NCI-H774 (cell line): ENCODE measurements at regions not wholly inside any gene's neighbourhood (a gene's known extent, or its start where the extent isn't known, plus 50 kb on each side); places are given as distances from the start of the nearest gene placed in this dataset.

Source experiments
- DNase-seq: peaks from one replicate; lab custom pipeline; 2025; lab: John Stamatoyannopoulos, UW

GRCh38 chr11:111148121-111148520, 97.4 kb upstream of the POU2AF2 start:
- no peak for DNase-seq

GRCh38 chr11:111137846-111138245, 107.7 kb upstream of the POU2AF2 start:
- no peak for DNase-seq

GRCh38 chr11:111135778-111136570, 109.6 kb upstream of the POU2AF2 start:
- no peak for DNase-seq

GRCh38 chr11:111135101-111135500, 110.4 kb upstream of the POU2AF2 start:
- DNase-seq = no peak

- DNase-seq = no peak
Observed at GRCh38 chr11:111128076-111128870, 117.3 kb upstream of the POU2AF2 start.

- no peak for DNase-seq
Observed at GRCh38 chr11:111124724-111125123, 120.8 kb upstream of the POU2AF2 start.

- no peak for DNase-seq
Observed at GRCh38 chr11:111123463-111124398, 121.8 kb upstream of the POU2AF2 start.

- DNase-seq = no peak
Observed at GRCh38 chr11:111120696-111121302, 124.7 kb upstream of the POU2AF2 start.

GRCh38 chr11:111120161-111120560, 125.4 kb upstream of the POU2AF2 start:
- no peak for DNase-seq

- no peak for DNase-seq
Observed at GRCh38 chr11:111119751-111120150, 125.8 kb upstream of the POU2AF2 start.

GRCh38 chr11:111115890-111116289, 129.6 kb upstream of the POU2AF2 start:
- no peak for DNase-seq

GRCh38 chr11:111114091-111114490, 131.4 kb upstream of the POU2AF2 start:
- no peak for DNase-seq

- no peak for DNase-seq
Observed at GRCh38 chr11:111112614-111113013, 132.9 kb upstream of the POU2AF2 start.

- no peak for DNase-seq
Observed at GRCh38 chr11:111107501-111107900, 138.0 kb upstream of the POU2AF2 start.

GRCh38 chr11:111106641-111107040, 138.9 kb upstream of the POU2AF2 start:
- DNase-seq = no peak

GRCh38 chr11:111105566-111105965, 140.0 kb upstream of the POU2AF2 start:
- DNase-seq = no peak

- DNase-seq = no peak
Observed at GRCh38 chr11:111104185-111104584, 141.3 kb upstream of the POU2AF2 start.

- no peak for DNase-seq
Observed at GRCh38 chr11:111101881-111102280, 143.6 kb upstream of the POU2AF2 start.

- DNase-seq = no peak
Observed at GRCh38 chr11:111099028-111099713, 146.4 kb upstream of the POU2AF2 start.

- no peak for DNase-seq
Observed at GRCh38 chr11:111098091-111098490, 147.4 kb upstream of the POU2AF2 start.

GRCh38 chr11:111097191-111097590, 148.3 kb upstream of the POU2AF2 start:
- no peak for DNase-seq
